HG02943 (cell line): ENCODE measurements at regions not wholly inside any gene's neighbourhood (a gene's known extent, or its start where the extent isn't known, plus 50 kb on each side); places are given as distances from the start of the nearest gene placed in this dataset.
"Not testable (repeated sequence)": the region's sequence is repeated elsewhere in the genome, so short reads cannot be mapped to it uniquely, and the experiment has no call there.

Source experiments
- ATAC-seq: cut with Tn5 transposase; IDR thresholded peaks from one replicate; pipeline ENCODE4 v1.9.1; 2021; ENCODE audit warnings: mild to moderate bottlenecking, low read depth, moderate library complexity; ENCODE audit not compliant: unreplicated experiment

- no peak for ATAC-seq
These were observed 199.3 kb upstream of the AUTS2 start for GRCh38 chr7:69398986-69399385.

DNA sequence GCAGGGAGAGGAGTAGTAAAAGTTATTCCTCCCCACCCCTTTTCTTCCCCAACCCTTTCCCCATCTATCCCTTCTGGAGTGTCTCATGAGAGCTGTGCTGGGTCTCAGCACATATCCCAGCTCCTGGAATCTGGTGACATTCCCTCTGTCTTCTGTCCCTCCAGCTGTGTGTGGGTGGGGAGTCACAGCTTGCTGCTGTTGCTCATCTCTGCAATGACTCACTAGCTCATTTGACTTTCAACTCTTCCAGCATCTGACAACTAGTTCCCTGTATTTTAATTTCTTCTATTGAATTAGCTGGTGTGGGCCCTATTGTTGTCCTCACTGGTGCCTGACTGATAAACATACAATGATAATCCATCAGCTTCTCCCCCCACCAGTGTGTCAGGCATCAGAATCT, 198.9 kb upstream of the AUTS2 start:
- ATAC-seq: no peak

- ATAC-seq: no peak
These were observed 195.6 kb upstream of the AUTS2 start for GRCh38 chr7:69402696-69403095.

- no peak for ATAC-seq
These were observed 195.1 kb upstream of the AUTS2 start for GRCh38 chr7:69403169-69403568.

DNA sequence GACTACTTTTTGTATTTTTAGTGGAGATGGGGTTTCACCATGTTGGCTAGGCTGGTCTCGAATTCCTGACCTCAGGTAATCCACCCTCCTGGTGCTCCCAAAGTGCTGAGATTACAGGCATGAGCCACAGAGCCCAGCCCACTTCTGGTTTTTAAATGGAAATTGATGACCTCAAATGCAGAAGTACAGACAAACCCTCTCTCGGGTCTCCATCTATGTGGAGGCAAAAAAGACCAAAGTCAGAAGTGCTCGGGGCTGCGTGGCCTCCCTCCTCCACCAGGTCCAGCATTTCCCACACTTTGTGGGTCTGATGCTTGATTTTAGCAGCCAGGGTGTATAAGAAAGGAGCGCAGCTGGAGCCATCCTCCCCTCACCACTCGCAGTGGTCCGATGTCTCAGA, 187.3 kb upstream of the AUTS2 start:
- no peak for ATAC-seq

DNA sequence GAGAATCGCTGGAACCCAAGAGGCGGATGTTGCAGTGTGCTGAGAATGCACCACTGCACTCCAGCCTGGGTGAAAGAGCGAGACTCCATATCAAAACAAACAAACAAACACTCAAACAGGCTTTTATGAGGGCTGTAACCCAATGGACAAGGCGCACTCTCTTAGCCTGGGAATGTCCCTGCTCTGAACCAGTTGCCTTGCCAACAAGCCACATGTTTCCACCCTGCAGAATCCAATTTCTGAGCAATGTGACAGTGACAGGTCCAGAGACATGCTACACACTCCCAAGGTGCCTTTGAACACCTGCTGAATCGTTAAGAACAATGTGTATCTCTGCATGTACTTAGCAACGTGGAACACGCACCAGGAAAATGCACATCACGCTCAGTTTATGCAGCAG, 186.8 kb upstream of the AUTS2 start:
- no peak for ATAC-seq

DNA sequence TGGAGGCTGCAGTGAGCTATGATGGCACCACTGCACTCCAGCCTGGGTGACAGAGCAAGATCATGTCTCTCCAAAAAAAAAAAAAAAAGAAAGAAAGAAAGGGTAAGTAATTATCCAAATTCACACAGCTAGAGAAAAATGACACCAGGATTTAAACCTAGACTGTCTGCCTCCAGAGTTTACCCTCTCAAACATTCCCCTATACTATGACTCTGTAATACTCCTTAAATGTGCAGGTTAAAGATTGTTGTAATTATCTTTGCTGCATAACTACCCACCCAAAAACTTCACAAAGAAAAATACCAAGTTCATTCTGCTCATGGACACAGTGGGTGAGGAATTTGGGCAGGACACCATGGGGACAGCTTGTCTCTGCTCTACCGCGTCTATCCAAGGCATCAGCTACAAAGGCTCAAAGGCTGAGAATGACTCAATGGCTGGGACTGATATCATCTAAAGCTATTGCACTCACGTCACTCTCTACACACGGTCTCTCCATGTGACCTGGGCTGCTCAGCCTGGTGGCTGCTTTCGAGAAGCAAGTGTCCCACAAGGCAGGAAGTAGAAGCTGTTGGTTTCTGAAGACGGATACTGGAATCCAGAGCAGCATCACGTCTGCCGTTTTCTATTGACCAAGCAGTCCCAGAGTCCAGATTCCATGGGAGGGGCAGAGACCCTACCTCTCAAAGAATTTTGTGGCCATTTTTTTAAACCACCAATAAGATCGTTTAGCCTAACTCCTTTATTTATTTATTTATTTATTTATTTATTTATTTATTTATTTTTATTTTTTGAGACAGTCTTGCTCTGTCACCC, 185.7 kb upstream of the AUTS2 start:
- ATAC-seq: no peak

DNA sequence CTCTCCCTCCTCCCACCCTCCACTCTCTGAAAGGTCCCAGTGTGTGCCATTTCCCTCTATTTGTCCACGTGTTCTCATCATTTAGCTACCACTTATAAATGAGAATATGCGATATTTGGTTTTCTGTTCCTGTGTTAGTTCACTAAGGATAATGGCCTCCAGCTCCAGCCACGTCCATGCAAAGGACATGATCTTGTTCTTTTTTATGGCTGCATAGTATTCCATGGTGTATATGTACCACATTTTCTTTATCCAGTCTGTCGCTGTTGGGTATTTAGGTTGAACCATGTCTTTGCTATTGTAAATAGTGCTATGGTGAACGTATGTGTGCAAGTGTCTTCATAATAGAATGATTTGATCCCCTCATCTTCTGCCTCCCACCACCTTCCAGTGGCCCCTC, 183.7 kb upstream of the AUTS2 start:
- ATAC-seq: no peak

- ATAC-seq: no peak
These were observed 179.2 kb upstream of the AUTS2 start for GRCh38 chr7:69418869-69419670.

DNA sequence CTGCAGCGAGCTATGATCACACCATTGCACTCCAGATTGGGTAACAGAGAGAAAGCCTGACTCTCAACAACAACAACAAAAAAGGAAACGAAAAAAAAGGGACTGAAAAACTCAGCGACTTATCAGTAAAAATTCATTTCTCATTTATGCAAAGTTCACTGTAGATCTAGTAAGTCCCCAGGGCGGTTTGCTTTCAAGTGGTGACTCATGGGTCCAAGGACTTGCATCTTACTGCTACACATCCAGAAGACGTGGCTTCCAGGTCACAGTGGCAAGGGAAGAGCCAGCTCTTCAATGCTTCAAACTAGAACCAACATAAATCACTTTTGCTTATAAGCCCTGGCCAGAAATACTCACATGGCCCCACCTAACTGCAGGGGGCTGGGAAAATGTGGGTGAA, 178.3 kb upstream of the AUTS2 start:
- ATAC-seq: no peak

DNA sequence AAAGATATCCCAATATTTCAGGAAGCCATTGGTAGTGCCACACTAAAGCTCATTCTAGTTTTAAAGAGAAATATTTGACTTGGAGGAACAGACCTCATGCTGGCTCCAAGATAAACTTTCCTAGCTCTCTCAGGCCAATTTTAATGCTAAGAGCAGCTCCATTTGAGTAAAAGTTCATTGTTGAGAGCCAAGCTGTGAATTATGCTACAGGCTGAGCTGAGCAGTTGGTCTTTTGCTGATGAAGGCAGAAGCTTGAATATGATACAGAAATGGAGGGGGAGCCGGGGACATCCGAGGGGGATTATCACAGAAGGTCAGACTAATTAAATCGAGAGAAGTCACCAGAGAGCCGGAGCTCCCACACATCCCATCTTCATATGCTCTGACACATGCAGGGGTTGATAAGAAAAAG, 175.7 kb upstream of the AUTS2 start:
- ATAC-seq: no peak

DNA sequence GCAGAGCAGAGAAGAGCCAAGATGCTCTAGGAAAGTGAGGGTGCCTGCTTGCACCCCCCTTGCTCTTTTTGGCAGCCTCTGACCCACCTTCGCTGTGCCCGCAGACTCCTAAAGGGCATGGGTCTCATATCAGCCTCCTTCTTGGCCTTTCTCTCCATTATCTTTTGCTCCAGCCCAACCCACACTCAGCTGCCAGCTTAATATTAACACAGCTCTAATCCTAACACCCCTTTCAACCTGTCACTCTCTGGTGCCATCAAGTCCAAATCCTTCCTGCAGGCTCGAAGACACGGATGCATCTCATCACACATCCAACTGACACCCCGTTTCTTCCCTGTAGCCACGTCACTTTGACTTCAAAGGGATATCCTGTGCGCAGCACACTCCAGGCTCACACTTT, 171.6 kb upstream of the AUTS2 start:
- no peak for ATAC-seq

GRCh38 chr7:69428089-69428488, 170.2 kb upstream of the AUTS2 start:
- ATAC-seq: no peak

- no peak for ATAC-seq
These were observed 168.3 kb upstream of the AUTS2 start for GRCh38 chr7:69429911-69430383.

DNA sequence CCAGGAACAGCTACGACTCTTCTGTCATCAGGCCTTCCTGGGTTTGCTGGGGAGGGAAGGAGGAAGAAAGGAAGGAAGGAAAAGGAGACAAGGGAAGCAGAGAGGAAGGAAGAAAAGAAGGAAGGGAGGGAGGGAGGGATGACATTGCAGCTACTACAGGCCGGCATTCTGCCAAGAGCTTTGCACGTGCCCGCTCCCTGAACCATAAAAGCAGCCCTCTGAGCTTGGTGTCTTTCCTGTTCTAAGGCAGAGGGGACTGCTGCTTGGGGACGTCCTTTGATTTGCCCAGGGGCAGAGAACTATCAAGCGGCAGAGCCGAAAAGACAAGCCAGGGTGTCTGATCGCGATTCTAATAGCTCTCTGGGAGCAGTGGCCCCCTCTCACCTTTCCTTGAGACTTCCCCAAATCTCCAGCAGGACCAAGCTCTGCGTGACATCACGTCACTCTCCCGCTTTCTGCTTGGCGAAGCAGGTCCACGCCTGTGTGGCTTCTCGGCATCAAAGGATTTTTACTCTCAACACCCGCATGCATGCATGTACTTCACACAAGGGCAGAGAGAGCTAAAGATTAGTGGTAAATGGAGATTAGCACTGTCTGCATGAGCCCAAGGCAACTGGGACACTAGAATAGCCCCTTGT, 167.8 kb upstream of the AUTS2 start:
- ATAC-seq: no peak

DNA sequence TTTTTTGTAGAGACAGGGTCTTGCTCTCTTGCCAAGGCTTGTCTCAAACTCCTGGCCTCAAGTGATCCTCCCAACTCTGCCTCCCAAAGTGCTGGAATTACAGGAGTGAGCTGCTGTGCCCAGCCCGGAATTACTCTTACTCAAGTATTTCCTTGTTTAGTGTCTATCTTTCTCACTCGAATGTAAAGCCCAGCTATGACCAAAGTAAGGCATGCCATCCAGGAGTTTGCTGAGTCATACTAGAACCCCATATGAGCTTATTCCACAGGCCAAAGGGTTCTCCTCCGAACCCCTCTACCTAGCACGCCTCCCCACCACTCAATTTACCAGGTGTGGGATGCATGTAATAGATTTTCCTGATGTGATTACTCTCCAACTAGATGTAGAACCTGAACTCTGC, 166.6 kb upstream of the AUTS2 start:
- ATAC-seq: no peak

DNA sequence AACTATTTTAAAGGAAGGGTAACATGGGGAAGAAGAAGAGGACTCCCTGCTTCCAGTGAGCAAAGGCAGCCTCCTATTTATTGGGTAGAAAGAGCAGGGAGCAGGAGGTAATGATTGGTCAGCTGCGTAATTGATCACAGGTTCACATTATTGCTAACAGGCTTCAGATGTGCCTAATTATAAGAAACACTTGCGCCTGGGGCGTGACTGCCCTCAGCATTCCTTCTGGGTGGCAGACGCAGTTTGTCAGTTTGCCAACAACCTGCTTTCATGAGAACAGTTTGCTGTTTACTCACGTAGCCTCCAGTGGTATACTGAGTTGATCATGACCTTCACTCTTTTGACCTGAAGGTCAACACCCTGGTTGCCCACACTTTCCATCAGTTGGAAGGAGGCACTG, 166.0 kb upstream of the AUTS2 start:
- not testable (repeated sequence) for ATAC-seq

- ATAC-seq: no peak
These were observed 165.2 kb upstream of the AUTS2 start for GRCh38 chr7:69433081-69433480.

GRCh38 chr7:69434398-69434815, 163.9 kb upstream of the AUTS2 start:
- no peak for ATAC-seq

GRCh38 chr7:69435711-69436110, 162.6 kb upstream of the AUTS2 start:
- no peak for ATAC-seq

DNA sequence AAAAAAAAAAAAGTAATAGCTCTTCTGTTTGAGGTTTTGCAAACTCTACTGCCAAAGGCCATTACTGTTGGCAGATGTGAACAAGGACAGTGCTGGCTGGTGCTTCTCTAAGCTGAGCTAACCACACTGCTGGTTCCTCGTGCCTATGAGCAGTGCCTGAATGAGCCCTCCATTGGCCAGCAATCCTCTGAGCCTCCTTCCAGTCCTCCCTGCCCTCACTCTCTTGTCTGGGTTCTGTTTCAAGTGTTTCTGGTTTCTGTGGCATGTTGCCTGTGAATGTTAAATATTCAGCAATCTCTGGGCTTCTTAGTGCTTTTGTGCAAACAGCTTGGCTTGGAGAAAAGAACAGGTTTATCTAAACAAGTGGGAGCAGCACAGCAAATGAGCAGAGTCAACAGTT, 161.3 kb upstream of the AUTS2 start:
- ATAC-seq: no peak
